ENCODE measurements at regions not wholly inside any gene's neighbourhood (a gene's known extent, or its start where the extent isn't known, plus 50 kb on each side); places are given as distances from the start of the nearest gene placed in this dataset.

GRCh38 chr12:118751355-118751754 lies 230.0 kb upstream of the SRRM4 start (continued):
- TF ChIP-seq FOXA2 (IDR thresholded peaks at IDR 0.05): no peak

GRCh38 chr12:118760623-118761022 lies 220.7 kb upstream of the SRRM4 start:
- peaks cover 0 to 2% (median 0%) of the 10 kb centered on the region in 4 donors for H3K27me3 ChIP-seq (ENCODE audit: control insufficient read depth in 4 of 4, insufficient read depth in 4 of 4, low read length in 3 of 4)
- no peak overlapping the region for H3K4me3 ChIP-seq (ENCODE audit: low read depth in 1 of 3, low read length in 3 of 3)
- no peak overlapping the region for H3K9ac ChIP-seq (ENCODE audit: low read depth in 1 of 2, low read length in 2 of 2)
- peaks cover 0 to 2% (median 0%) of the 10 kb centered on the region in 4 donors for H3K9me3 ChIP-seq (ENCODE audit: control insufficient read depth in 4 of 4, low read length in 3 of 4)
- H3K36me3 ChIP-seq (ENCODE audit: control insufficient read depth in 4 of 4, insufficient read depth in 3 of 4, low read depth in 1 of 4, low read length in 3 of 4): no peaks in the 10 kb centered on the region
- no peak for TF ChIP-seq RAD21 (IDR thresholded peaks at IDR 0.05)
- no peak for TF ChIP-seq REST (IDR thresholded peaks at IDR 0.05)
- TF ChIP-seq JUND (IDR thresholded peaks at IDR 0.05): no peak
- TF ChIP-seq TAF1 (conservative IDR thresholded peaks at IDR 0.05): no peak
- no peak for TF ChIP-seq EGR1 (IDR thresholded peaks at IDR 0.05; ENCODE audit: low read depth in 2 of 2)
- no peak for TF ChIP-seq ATF3 (IDR thresholded peaks at IDR 0.05)
- TF ChIP-seq MAX (IDR thresholded peaks at IDR 0.05): no peak
- no peak for TF ChIP-seq FOXA2 (IDR thresholded peaks at IDR 0.05)
- DNase-seq (ENCODE audit: low spot score): no peak
- H3K27ac ChIP-seq (ENCODE audit: low read depth in 1 of 2, low read length in 2 of 2): no peak overlapping the region
- no peaks in the 10 kb centered on the region for H3K4me1 ChIP-seq (ENCODE audit: control insufficient read depth in 4 of 4, insufficient read depth in 4 of 4, low read length in 3 of 4)
- 66% methylated on average over 1 of the region's 1 CpG for WGBS

- Histone ChIP-seq H3K9ac (ENCODE audit: low read depth in 1 of 2, low read length in 2 of 2) (no peak overlapping the region), H3K27me3 (ENCODE audit: control insufficient read depth in 4 of 4, insufficient read depth in 4 of 4, low read length in 3 of 4) (peaks cover 0 to 2% (median 0%) of the 10 kb centered on the region in 4 donors), H3K36me3 (ENCODE audit: control insufficient read depth in 4 of 4, insufficient read depth in 3 of 4, low read depth in 1 of 4, low read length in 3 of 4) (no peaks in the 10 kb centered on the region), H3K27ac (ENCODE audit: low read depth in 1 of 2, low read length in 2 of 2) (no peak overlapping the region), H3K4me1 (ENCODE audit: control insufficient read depth in 4 of 4, insufficient read depth in 4 of 4, low read length in 3 of 4) (no peaks in the 10 kb centered on the region), H3K4me3 (ENCODE audit: low read depth in 1 of 3, low read length in 3 of 3) (no peak overlapping the region), H3K9me3 (ENCODE audit: control insufficient read depth in 4 of 4, low read length in 3 of 4) (peaks cover 0 to 2% (median 0%) of the 10 kb centered on the region in 4 donors)
- TF ChIP-seq SP1 (IDR thresholded peaks at IDR 0.05): no peak
- no peak for TF ChIP-seq HNF4G (IDR thresholded peaks at IDR 0.05)
- TF ChIP-seq TAF1 (conservative IDR thresholded peaks at IDR 0.05): no peak
- no peak for TF ChIP-seq FOXA2 (IDR thresholded peaks at IDR 0.05)
- TF ChIP-seq REST (IDR thresholded peaks at IDR 0.05): no peak
- no peak for TF ChIP-seq MAX (IDR thresholded peaks at IDR 0.05)
- TF ChIP-seq CTCF (IDR thresholded peaks at IDR 0.05; ENCODE audit: low read depth, low read length, missing input control): no peak
- TF ChIP-seq RXRA (IDR thresholded peaks at IDR 0.05): no peak
- TF ChIP-seq EGR1 (IDR thresholded peaks at IDR 0.05; ENCODE audit: low read depth in 2 of 2): no peak
- no peak for TF ChIP-seq ATF3 (IDR thresholded peaks at IDR 0.05)
- no peak for TF ChIP-seq FOXA1 (IDR thresholded peaks at IDR 0.05)
- TF ChIP-seq JUND (IDR thresholded peaks at IDR 0.05): no peak
- no peak for TF ChIP-seq ZBTB33 (IDR thresholded peaks at IDR 0.05)
- TF ChIP-seq NR2F2 (IDR thresholded peaks at IDR 0.05): no peak
- no peak for TF ChIP-seq YY1 (IDR thresholded peaks at IDR 0.05)
- DNase-seq (ENCODE audit: low spot score): no peak
- 83% methylated on average over 1 of the region's 1 CpG for WGBS
Observed at GRCh38 chr12:118763234-118763633, 218.1 kb upstream of the SRRM4 start.
